Naive thymus-derived CD8-positive, alpha-beta T cell (primary cell): ENCODE measurements at regions not wholly inside any gene's neighbourhood (a gene's known extent, or its start where the extent isn't known, plus 50 kb on each side); places are given as distances from the start of the nearest gene placed in this dataset.
A peak's percentile ranks its signal among the peaks of the same experiment; 100 is the strongest.

Experiments
- ATAC-seq, 2 donors: fragments of 150-1000 bp; cut with Tn5 transposase in 1 of 2; sonication (Bioruptor Pico), chemical (Tn5 transposase) in 1 of 2; 1 replicate in 1 of 2; 2 replicates in 1 of 2; pipeline ENCODE4 v1.10.0; 2021; ENCODE audit warnings: mild to moderate bottlenecking in 2 of 2, moderate library complexity in 2 of 2
- POLR2A ChIA-PET: fragments of 350-600 bp; sonication (Branson Sonifier 250); formaldehyde crosslinking; loops from one replicate; lab custom pipeline; 2021; ENCODE audit warnings: antibody characterized with exemption; lab: Charles Lee
- DNase-seq, 10 donors: peaks; one replicate each; pipeline versions ENCODE4 v3.0.0 to v3.0.0-alpha.2; 2020 to 2022
- H3K27ac Mint-ChIP-seq, 10 donors: one replicate each; pipeline ENCODE4 v1.8.0; 2020 to 2022; ENCODE audit warnings: mild to moderate bottlenecking in 10 of 10, mixed read lengths in 10 of 10, moderate library complexity in 4 of 10, inconsistent platforms in 1 of 10
- H3K27me3 Mint-ChIP-seq, 5 donors: one replicate each; pipeline ENCODE4 v1.8.0; 2021 to 2022; ENCODE audit warnings: mixed read lengths in 5 of 5
- H3K36me3 Mint-ChIP-seq, 3 donors: one replicate each; pipeline ENCODE4 v1.8.0; 2020 to 2022; ENCODE audit warnings: mixed read lengths in 3 of 3, mild to moderate bottlenecking in 2 of 3, inconsistent platforms in 1 of 3
- H3K4me1 Mint-ChIP-seq, 4 donors: one replicate each; pipeline ENCODE4 v1.8.0; 2021 to 2022; ENCODE audit warnings: mixed read lengths in 4 of 4
- H3K4me3 Mint-ChIP-seq, 10 donors: one replicate each; pipeline ENCODE4 v1.8.0; 2020 to 2022; ENCODE audit warnings: mild to moderate bottlenecking in 10 of 10, mixed read lengths in 10 of 10, moderate library complexity in 6 of 10, inconsistent platforms in 1 of 10
- H3K9me3 Mint-ChIP-seq, 9 donors: one replicate each; pipeline ENCODE4 v1.8.0; 2020 to 2022; ENCODE audit warnings: mixed read lengths in 9 of 9, mild to moderate bottlenecking in 3 of 9, inconsistent platforms in 1 of 9, moderate library complexity in 1 of 9

DNA sequence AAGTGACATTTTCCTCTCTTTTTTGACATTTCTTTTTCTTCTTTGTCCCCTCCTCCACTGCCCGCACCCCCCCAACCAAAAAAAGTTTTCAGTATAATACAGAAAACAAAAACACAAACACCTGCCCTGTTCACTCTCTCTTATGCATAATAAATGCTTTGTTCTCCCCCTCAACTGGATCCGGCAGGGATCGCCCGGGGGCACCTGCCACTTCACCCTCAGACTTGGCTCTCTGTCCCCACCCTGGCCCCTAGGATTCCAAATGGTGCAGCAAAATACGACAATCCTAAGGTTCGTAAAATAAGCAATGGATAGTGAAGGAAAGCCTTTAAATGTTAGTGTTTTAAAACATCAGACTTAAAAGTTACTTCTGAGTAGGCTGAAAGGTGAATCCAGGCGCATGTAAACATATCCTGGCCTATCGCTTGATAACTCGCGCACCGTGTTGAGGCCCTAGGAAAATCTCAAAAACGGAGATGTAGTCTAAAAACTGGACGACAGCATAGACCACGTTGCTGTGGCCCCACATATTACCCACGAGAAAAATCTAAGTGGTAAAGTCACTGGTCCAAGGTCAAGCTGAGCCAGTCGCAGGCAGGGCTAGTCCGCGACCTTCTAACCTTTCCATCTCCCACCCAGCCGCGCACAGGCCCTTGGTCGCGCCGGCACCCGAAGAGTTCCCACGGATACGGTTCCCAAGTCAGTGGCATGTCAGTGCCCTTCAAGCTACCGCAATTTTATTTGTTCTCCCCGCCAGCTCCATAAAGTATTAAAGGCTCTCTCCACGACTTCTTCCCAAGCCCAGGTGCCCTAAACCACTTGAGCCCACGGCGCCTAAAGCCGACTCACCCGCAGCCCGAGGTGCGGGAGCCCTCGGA, 130.8 kb downstream of the OGFRL1 start:
- H3K27ac Mint-ChIP-seq = peak overlapping the region in 1 of 10 donors; percentile 88

DNA sequence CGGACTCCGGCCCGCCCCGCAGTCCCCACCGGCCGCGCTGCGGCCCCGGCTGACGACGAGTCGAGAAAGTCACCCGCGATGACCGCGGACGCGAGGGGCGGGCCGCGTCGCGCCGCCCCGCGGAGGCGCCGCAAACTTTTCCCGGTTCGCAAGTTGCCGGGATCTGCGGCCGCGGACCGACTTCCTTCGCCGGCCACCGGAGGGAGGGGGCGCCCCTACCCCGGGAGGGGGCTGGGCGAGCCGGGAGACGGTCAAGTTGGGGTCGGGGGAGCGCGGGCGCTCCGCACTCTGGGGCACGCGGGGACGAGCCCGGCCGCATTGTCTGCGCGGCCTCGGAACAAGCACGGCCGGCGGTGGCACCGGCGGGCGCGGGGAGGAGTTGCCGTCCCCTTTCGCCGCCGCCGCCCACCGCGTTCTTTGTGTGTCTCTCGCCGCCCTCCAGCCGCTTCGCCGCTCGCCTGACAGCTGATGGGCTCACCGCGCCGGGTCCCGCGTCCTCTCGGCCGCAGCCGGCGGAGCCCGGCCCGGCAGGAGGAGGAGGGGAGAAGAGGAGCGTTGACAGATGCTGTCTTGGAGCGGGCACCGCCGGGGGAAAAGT, 131.6 kb downstream of the OGFRL1 start:
- DNase-seq (no peak), ATAC-seq (no peak)
- H3K4me1 Mint-ChIP-seq = peaks cover 0 to 10% (median 4%) of the 10 kb centered on the region in 4 donors
- H3K27me3 Mint-ChIP-seq = peaks cover 31 to 72% (median 54%) of the 10 kb centered on the region in 5 donors
- peak overlapping the region in 3 of 10 donors; percentile 60 to 71 (median 70) for H3K4me3 Mint-ChIP-seq
- peaks cover 0 to 1% (median 0%) of the 10 kb centered on the region in 3 donors for H3K36me3 Mint-ChIP-seq
- POLR2A ChIA-PET = no interaction called here
- no peak overlapping the region for H3K27ac Mint-ChIP-seq
- peaks cover 0 to 9% (median 0%) of the 10 kb centered on the region in 9 donors for H3K9me3 Mint-ChIP-seq

More for the DNA sequence above, 130.8 kb downstream of the OGFRL1 start:
- DNase-seq (no peak), ATAC-seq (no peak)
- POLR2A ChIA-PET = no interaction called here
- peak overlapping the region; percentile 22 to 71 (median 60) for H3K4me3 Mint-ChIP-seq
- peaks cover 27 to 68% (median 49%) of the 10 kb centered on the region in 5 donors for H3K27me3 Mint-ChIP-seq
- H3K36me3 Mint-ChIP-seq = peaks cover 0 to 1% (median 0%) of the 10 kb centered on the region in 3 donors
- peaks cover 0 to 9% (median 0%) of the 10 kb centered on the region in 9 donors for H3K9me3 Mint-ChIP-seq
- peaks cover 0 to 10% (median 4%) of the 10 kb centered on the region in 4 donors for H3K4me1 Mint-ChIP-seq

DNA sequence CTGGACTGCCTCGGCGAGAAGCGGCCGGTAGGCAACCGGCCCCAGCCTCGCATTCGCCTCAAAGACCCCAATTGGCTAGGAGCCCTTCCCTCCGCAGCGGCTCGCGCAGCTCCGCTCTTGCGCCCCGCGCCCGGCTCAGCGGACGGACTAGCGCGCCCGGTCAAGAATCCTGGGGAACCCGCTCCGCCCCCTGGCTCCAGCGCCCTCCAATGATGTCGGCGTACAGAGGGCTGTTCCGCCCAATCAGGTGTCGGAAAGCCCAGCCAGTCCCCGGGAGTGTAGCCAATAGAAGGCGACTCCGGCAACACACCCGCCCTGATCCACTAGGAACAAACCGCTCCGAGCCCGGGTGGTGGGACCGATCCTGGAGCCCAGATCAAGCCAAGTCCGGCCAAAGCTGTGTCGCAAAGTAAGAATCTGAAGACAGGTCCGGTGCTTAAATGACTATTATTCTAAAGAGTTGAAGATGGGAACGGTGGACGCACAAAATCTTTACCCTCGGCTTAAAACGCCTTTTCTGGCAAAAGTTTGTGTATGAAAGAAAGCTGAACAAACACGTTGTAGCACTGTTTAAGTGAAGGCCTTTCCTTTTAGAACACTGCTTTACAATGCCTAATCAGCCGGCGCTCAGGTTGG, 132.2 kb downstream of the OGFRL1 start:
- Mint-ChIP-seq H3K27me3 (peaks cover 30 to 72% (median 51%) of the 10 kb centered on the region in 5 donors), H3K4me3 (peak overlapping the region in 9 of 10 donors; percentile 29 to 71 (median 60)), H3K4me1 (peaks cover 0 to 10% (median 4%) of the 10 kb centered on the region in 4 donors), H3K36me3 (peaks cover 0 to 1% (median 0%) of the 10 kb centered on the region in 3 donors), H3K27ac (no peak overlapping the region), H3K9me3 (peaks cover 0 to 9% (median 0%) of the 10 kb centered on the region in 9 donors)
- POLR2A ChIA-PET = no interaction called here
- ATAC-seq = peak in 1 of 2 donors; percentile 35
- no peak for DNase-seq

DNA sequence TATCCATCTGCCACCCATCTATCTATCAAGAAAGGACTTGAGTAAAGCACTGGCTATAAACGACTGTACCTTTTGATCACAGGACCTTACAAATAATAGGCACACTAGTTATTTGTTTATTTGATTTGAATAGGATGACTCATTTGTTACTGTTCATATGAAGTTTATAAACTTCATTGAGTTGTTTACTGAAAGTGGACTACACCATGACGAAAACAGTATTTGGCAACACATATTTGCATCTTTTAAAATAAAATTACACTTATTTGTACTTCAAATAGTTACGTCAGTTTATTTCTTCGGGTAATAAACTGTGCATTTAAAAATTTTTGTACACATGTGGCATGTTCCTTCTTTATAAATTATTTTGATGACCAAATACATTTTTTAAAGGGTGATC, 133.0 kb downstream of the OGFRL1 start:
- peaks cover 0 to 9% (median 0%) of the 10 kb centered on the region in 9 donors for H3K9me3 Mint-ChIP-seq
- no peak for ATAC-seq
- peaks cover 0 to 10% (median 4%) of the 10 kb centered on the region in 4 donors for H3K4me1 Mint-ChIP-seq
- no peak overlapping the region for H3K27ac Mint-ChIP-seq
- peak overlapping the region in 1 of 10 donors; percentile 60 for H3K4me3 Mint-ChIP-seq
- POLR2A ChIA-PET = no interaction called here
- H3K36me3 Mint-ChIP-seq = peaks cover 0 to 1% (median 0%) of the 10 kb centered on the region in 3 donors
- peaks cover 31 to 73% (median 47%) of the 10 kb centered on the region in 5 donors for H3K27me3 Mint-ChIP-seq
- DNase-seq = no peak

DNA sequence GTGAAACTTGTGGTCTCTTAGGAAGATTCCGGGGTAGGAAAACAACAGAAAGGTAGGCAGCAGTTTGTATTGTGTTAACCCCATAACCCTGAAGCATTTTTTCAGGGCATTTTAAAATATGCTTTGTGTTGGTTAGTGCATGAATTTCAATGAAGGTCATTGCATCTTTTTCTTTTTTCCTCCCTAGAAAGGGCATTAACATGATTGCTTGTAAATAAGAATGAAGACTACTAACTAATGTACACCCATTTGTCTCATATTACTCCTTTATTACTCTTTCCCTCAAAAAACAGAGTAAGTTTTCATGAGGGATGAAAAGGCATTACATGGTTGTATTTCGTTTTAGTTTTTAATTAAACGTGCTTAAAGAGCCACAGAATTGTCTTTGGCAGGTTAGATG, 141.4 kb downstream of the OGFRL1 start:
- POLR2A ChIA-PET = no interaction called here
- peaks cover 3 to 35% (median 13%) of the 10 kb centered on the region in 5 donors for H3K27me3 Mint-ChIP-seq
- H3K9me3 Mint-ChIP-seq = no peaks in the 10 kb centered on the region
- ATAC-seq (no peak), DNase-seq (no peak)
- no peaks in the 10 kb centered on the region for H3K36me3 Mint-ChIP-seq
- H3K27ac Mint-ChIP-seq = no peak overlapping the region
- no peak overlapping the region for H3K4me3 Mint-ChIP-seq
- no peaks in the 10 kb centered on the region for H3K4me1 Mint-ChIP-seq

DNA sequence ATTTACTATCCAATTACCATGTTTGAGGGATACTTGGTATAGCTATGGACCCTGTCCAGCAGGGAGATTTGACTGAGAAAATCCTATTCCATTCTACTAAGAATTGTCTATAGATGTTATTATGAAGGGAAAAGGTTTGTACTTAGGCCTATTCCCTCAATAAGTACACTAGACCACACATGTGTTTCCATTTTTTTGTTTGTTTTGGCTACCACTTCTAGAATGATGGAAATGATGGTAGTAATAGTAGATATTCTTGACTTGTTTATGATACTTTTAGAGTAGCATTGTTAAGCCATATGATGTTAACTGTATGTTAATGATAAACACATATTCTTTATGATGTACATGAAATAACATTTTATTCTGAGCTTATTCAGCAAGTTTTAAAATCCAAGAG, 144.8 kb downstream of the OGFRL1 start:
- peaks cover 5 to 29% (median 12%) of the 10 kb centered on the region in 5 donors for H3K27me3 Mint-ChIP-seq
- POLR2A ChIA-PET = no interaction called here
- H3K36me3 Mint-ChIP-seq = peaks cover 0 to 4% (median 0%) of the 10 kb centered on the region in 3 donors
- H3K4me3 Mint-ChIP-seq = no peak overlapping the region
- no peak for DNase-seq
- no peak for ATAC-seq
- peaks cover 0 to 2% (median 0%) of the 10 kb centered on the region in 9 donors for H3K9me3 Mint-ChIP-seq
- H3K27ac Mint-ChIP-seq = no peak overlapping the region
- no peaks in the 10 kb centered on the region for H3K4me1 Mint-ChIP-seq

DNA sequence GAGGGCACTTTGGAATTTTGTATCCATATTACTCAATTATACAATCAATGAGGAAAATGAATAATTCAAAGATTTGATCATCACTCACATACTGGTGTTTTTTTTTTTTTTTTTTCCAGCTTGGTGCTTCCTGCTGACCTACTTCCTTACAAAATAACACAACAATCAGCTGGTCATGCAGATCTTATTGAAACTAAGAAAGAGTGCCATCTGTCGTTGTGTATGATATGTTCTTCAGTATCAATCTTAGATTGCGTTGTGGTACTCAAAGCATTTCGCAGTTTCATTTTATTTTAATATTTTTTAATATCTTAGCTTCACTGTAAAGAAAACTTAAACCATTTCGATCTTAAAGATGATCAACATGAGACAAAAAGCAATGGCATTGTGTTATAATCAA, 155.6 kb downstream of the OGFRL1 start:
- peaks cover 3 to 13% (median 5%) of the 10 kb centered on the region in 5 donors for H3K27me3 Mint-ChIP-seq
- H3K4me1 Mint-ChIP-seq = no peaks in the 10 kb centered on the region
- H3K27ac Mint-ChIP-seq = no peak overlapping the region
- no peak for DNase-seq
- ATAC-seq = no peak
- H3K9me3 Mint-ChIP-seq = peaks cover 0 to 10% (median 0%) of the 10 kb centered on the region in 9 donors
- H3K4me3 Mint-ChIP-seq = no peak overlapping the region
- H3K36me3 Mint-ChIP-seq = no peaks in the 10 kb centered on the region
- POLR2A ChIA-PET = no interaction called here

DNA sequence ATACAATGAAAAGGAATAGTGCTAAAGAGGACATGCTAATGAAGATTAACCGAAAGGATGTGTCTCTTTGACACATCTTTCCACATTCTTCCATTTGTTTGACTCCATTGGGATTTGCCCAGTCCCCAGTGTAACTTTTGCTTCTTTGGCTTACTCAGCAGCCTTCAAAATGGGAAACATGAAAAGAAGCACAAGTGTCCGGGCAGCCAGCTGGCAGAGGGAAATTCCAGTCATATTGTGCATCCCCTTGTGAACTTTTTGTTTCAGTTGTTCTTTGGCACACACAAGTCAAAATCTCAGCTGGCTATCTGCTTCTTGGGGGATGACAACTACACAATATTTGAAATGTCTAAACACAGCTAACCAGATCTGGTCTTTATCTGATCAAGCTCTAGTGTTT, 157.4 kb downstream of the OGFRL1 start:
- Mint-ChIP-seq H3K4me3 (no peak overlapping the region), H3K27ac (no peak overlapping the region), H3K9me3 (peaks cover 0 to 4% (median 0%) of the 10 kb centered on the region in 9 donors), H3K4me1 (no peaks in the 10 kb centered on the region), H3K36me3 (no peaks in the 10 kb centered on the region), H3K27me3 (peaks cover 3 to 13% (median 10%) of the 10 kb centered on the region in 5 donors)
- DNase-seq = no peak
- POLR2A ChIA-PET = no interaction called here
- ATAC-seq = no peak

DNA sequence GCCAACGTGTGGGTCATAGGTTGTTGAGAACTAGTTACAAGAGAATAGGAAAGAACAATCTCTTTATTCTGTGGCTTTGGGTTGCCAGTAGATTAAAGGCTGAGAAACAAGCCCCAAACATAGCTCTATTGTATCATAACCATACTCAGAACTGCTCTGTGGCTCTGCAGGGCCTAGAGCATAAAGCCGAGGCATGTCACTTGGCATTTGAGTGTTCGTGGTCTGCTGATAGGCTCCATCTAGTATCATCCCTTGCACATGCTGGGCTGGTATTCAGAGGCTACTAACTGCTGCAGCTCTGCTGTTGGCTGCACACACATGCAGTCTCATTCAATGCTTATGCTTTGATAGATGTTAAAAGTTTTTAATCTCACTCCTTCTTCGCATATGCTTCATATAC, 157.9 kb downstream of the OGFRL1 start:
- Mint-ChIP-seq H3K9me3 (peaks cover 0 to under 1% (median 0%) of the 10 kb centered on the region in 9 donors), H3K4me1 (no peaks in the 10 kb centered on the region), H3K4me3 (no peak overlapping the region), H3K36me3 (no peaks in the 10 kb centered on the region), H3K27ac (no peak overlapping the region), H3K27me3 (peaks cover 3 to 13% (median 8%) of the 10 kb centered on the region in 5 donors)
- ATAC-seq (no peak), DNase-seq (no peak)
- POLR2A ChIA-PET = no interaction called here

DNA sequence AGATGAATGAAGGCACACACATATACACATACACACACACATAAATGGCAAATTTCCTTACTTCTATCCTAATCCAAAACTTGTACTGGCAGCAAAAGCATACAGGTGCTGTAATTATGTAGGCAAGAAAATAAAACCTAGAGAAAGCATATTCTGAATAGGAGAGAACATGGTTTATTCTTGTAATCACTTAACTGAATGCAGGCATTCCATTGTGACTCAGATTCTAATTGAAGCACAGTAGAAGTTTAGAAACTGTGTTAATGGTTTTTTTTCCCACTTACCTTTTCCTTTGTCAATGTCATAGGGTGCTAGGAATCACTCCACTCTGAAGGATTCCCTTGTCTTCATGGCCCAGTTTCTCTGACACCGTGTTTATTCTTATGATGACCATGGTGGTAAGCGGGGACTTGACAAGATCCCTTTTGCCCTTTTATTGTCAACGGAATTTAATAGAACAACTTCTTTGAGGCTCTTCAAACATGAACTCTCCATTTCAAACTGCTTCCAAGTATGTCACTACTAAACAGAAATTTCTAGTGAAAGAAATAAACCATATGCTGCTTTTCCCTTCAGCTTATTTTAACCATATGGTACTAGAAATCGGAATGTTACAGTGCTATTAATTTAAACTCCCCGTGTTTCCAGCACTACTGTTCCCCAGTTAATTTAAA, 164.2 kb downstream of the OGFRL1 start:
- Mint-ChIP-seq H3K9me3 (no peaks in the 10 kb centered on the region), H3K27me3 (peaks cover 0 to 7% (median 0%) of the 10 kb centered on the region in 5 donors)

DNA sequence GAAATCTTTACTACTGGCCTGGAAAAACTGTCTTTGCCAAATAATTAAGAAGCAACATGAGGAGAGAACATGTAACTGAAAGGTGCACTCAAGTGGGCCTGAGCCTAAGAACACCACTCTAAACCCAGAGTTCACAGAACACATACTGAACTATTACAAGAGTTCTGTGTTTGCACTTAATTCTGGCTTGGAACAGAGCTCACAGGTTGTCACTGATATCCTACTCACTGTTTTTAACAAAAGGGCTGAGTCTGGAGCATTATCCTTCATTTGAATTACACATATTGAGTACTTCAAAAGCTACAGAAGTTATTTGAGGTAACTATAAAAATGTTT, 164.7 kb downstream of the OGFRL1 start:
- no peaks in the 10 kb centered on the region for H3K9me3 Mint-ChIP-seq
- DNase-seq (no peak), ATAC-seq (no peak)
- H3K27ac Mint-ChIP-seq = no peak overlapping the region
- H3K27me3 Mint-ChIP-seq = peaks cover 0 to 7% (median 0%) of the 10 kb centered on the region in 5 donors
- H3K36me3 Mint-ChIP-seq = no peaks in the 10 kb centered on the region
- POLR2A ChIA-PET = no interaction called here
- H3K4me1 Mint-ChIP-seq = no peaks in the 10 kb centered on the region
- no peak overlapping the region for H3K4me3 Mint-ChIP-seq

More for the DNA sequence above, 164.2 kb downstream of the OGFRL1 start:
- POLR2A ChIA-PET = no interaction called here
- no peak for ATAC-seq
- no peak for DNase-seq
- Mint-ChIP-seq H3K36me3 (no peaks in the 10 kb centered on the region), H3K27ac (no peak overlapping the region), H3K4me1 (no peaks in the 10 kb centered on the region), H3K4me3 (no peak overlapping the region)

DNA sequence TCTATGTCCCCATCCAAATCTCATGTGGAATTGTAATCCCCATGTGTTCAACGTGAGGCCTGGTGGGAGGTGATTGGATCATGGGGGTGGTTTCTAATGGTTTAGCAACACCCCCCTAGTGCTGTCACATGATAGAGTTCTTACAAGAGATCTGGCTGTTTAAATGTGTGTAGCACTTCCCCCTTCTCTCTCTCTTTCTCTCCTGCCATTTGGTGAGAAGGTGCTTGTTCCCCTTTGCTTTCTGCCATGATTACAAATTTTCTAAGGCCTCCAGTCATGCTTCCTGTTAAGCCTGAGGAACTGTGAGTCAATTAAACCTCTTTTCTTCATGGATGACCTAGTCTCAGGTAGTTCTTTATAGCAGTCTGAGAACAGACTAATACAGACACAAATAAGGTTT, 165.4 kb downstream of the OGFRL1 start:
- H3K36me3 Mint-ChIP-seq = no peaks in the 10 kb centered on the region
- no peaks in the 10 kb centered on the region for H3K4me1 Mint-ChIP-seq
- H3K27me3 Mint-ChIP-seq = peaks cover 0 to 7% (median 0%) of the 10 kb centered on the region in 5 donors
- H3K9me3 Mint-ChIP-seq = no peaks in the 10 kb centered on the region
- no peak for DNase-seq
- POLR2A ChIA-PET = no interaction called here
- H3K4me3 Mint-ChIP-seq = no peak overlapping the region
- no peak overlapping the region for H3K27ac Mint-ChIP-seq
- no peak for ATAC-seq
